Heart left ventricle (tissue), 13 donors: ENCODE measurements at regions not wholly inside any gene's neighbourhood (a gene's known extent, or its start where the extent isn't known, plus 50 kb on each side); places are given as distances from the start of the nearest gene placed in this dataset.

Experiments
- POLR2A ChIP-seq, 2 donors: fragments of 450-650 bp; IDR thresholded peaks; one replicate each; pipeline ENCODE4 v1.6.1; 2017; ENCODE audit warnings: antibody characterized with exemption in 2 of 2, mild to moderate bottlenecking in 2 of 2, moderate library complexity in 2 of 2
- TF ChIP-seq, protein P1 (sequence below), 12 donors: fragments of 200-600 bp; sonication (generic) in 4 of 12; IDR thresholded peaks; one replicate each; pipeline versions ENCODE4 v1.5.0 to v1.8.0; 2018 to 2022; ENCODE audit warnings: antibody characterized with exemption in 12 of 12, mild to moderate bottlenecking in 5 of 12
- donor health status: ischemic (EF 13 %, LVEDD 7.1; RV severe dilation, severe dysfunction).
- donor health status: DM: no; HTN: yes; CAD: no.
- donor health status: DM: no; HTN: no; CAD: no.
- donor health status: ischemic (EF 25% LVEDD 6.9; RV normal size, moderate dysfunction).
- donor health status: ischemic (EF 25% LVEDD 5.7; RV mildly dilated, moderate dysfunction).
- donor health status: ischemic (EF 35%, LVEDD 5.7; RV mildly dilated, moderate dysfunction).
- donor health status: nonischemic (EF 11% LVEDD 7.7; RV severe dilation, severe dysfunction).
- donor health status: DM: yes; HTN: yes; CAD: no.
- donor health status: PGD.
- donor health status: ischemic (EF 29% LVEDD 5.4; RV normal size, mild dysfunction).
- donor health status: nonischemic (EF 23%, LVEDD 6.1; RV moderate dilation, normal function).

DNA sequence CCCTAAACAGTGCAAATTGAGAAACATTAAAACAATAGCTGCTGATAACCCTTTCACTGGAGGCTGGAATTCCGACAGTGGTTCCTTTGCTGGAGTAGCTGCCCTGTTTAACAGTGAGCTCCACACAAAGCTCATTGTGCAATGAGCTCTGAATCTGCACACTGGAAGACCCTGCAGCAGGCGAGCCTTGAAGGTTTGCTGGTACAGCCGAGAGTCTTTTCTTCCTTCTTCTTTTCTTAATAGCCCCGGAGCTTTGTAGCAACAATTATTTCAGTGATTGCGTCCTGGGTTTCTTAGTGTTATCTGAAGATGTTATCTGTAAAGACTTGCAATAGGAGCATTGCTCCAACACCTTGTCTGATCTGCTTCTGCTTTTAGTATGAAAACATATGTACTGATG lies 50.8 kb upstream of the CXCR4 start:
- TF ChIP-seq, protein P1, sequence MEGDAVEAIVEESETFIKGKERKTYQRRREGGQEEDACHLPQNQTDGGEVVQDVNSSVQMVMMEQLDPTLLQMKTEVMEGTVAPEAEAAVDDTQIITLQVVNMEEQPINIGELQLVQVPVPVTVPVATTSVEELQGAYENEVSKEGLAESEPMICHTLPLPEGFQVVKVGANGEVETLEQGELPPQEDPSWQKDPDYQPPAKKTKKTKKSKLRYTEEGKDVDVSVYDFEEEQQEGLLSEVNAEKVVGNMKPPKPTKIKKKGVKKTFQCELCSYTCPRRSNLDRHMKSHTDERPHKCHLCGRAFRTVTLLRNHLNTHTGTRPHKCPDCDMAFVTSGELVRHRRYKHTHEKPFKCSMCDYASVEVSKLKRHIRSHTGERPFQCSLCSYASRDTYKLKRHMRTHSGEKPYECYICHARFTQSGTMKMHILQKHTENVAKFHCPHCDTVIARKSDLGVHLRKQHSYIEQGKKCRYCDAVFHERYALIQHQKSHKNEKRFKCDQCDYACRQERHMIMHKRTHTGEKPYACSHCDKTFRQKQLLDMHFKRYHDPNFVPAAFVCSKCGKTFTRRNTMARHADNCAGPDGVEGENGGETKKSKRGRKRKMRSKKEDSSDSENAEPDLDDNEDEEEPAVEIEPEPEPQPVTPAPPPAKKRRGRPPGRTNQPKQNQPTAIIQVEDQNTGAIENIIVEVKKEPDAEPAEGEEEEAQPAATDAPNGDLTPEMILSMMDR (IDR thresholded peaks at IDR 0.05) = no peak
- no peak for TF ChIP-seq POLR2A (IDR thresholded peaks at IDR 0.05)
